ENCODE measurements at regions not wholly inside any gene's neighbourhood (a gene's known extent, or its start where the extent isn't known, plus 50 kb on each side); places are given as distances from the start of the nearest gene placed in this dataset.

- TF ChIP-seq CTCF (conservative IDR thresholded peaks at IDR 0.05; ENCODE audit: low read depth, low read length) = no peak
- no peak for TF ChIP-seq NFE2L2 (IDR thresholded peaks at IDR 0.05; ENCODE audit: low read depth, low read length)
- no peak for TF ChIP-seq POLR2A (IDR thresholded peaks at IDR 0.05; ENCODE audit: low read depth, low read length)
- TF ChIP-seq ELK1 (IDR thresholded peaks at IDR 0.05; ENCODE audit: borderline replicate concordance, low read depth, low read length) = no peak
- TF ChIP-seq CEBPB (IDR thresholded peaks at IDR 0.05; ENCODE audit: low read depth, low read length) = no peak
- no peak for TF ChIP-seq RFX5 (IDR thresholded peaks at IDR 0.05; ENCODE audit: low read depth, low read length)
- no peak for TF ChIP-seq MAZ (IDR thresholded peaks at IDR 0.05; ENCODE audit: borderline replicate concordance, low read depth, low read length)
- TF ChIP-seq RAD21 (IDR thresholded peaks at IDR 0.05; ENCODE audit: low read length) = no peak
- no peak for TF ChIP-seq RCOR1 (IDR thresholded peaks at IDR 0.05; ENCODE audit: insufficient replicate concordance, low read length)
- TF ChIP-seq USF2 (IDR thresholded peaks at IDR 0.05; ENCODE audit: low read depth, low read length) = no peak
- no peak for TF ChIP-seq MXI1 (IDR thresholded peaks at IDR 0.05; ENCODE audit: borderline replicate concordance, low read depth, low read length)
- TF ChIP-seq CHD1 (IDR thresholded peaks at IDR 0.05; ENCODE audit: low read depth, low read length) = no peak
Measured at GRCh38 chr12:30211743-30212142, 428.0 kb upstream of the TMTC1 start.
